ENCODE measurements at regions not wholly inside any gene's neighbourhood (a gene's known extent, or its start where the extent isn't known, plus 50 kb on each side); places are given as distances from the start of the nearest gene placed in this dataset.

GRCh38 chr4:93994175-93994994, 165.8 kb downstream of the ATOH1 start:
- no peaks in the 10 kb centered on the region for H3K27me3 ChIP-seq
- no peak for DNase-seq
- H3K4me3 ChIP-seq, result no peak overlapping the region
- TF ChIP-seq CTCF (IDR thresholded peaks at IDR 0.05) (no peak), POLR2A (IDR thresholded peaks at IDR 0.05) (no peak)
- H3K36me3 ChIP-seq, result no peaks in the 10 kb centered on the region
- H3K27ac ChIP-seq, result no peak overlapping the region
- H3K4me1 ChIP-seq, result no peaks in the 10 kb centered on the region
- H3K9me3 ChIP-seq, result no peaks in the 10 kb centered on the region

- no peak for TF ChIP-seq CTCF (IDR thresholded peaks at IDR 0.05)
- TF ChIP-seq POLR2A (IDR thresholded peaks at IDR 0.05), result no peak
- no peaks in the 10 kb centered on the region for H3K4me1 ChIP-seq
- no peak for DNase-seq
Measured at GRCh38 chr4:93996895-93997294, 168.3 kb downstream of the ATOH1 start.

GRCh38 chr4:94000559-94000958, 172.0 kb downstream of the ATOH1 start:
- Histone ChIP-seq H3K4me3 (no peak overlapping the region), H3K36me3 (no peaks in the 10 kb centered on the region), H3K27me3 (no peaks in the 10 kb centered on the region), H3K9me3 (no peaks in the 10 kb centered on the region), H3K4me1 (no peaks in the 10 kb centered on the region), H3K27ac (no peak overlapping the region)
- TF ChIP-seq CTCF (IDR thresholded peaks at IDR 0.05), result no peak
- TF ChIP-seq POLR2A (IDR thresholded peaks at IDR 0.05), result no peak
- DNase-seq, result no peak

More at GRCh38 chr4:93996895-93997294, 168.3 kb downstream of the ATOH1 start:
- no peak overlapping the region for H3K4me3 ChIP-seq
- no peak overlapping the region for H3K27ac ChIP-seq
- H3K9me3 ChIP-seq, result no peaks in the 10 kb centered on the region
- H3K36me3 ChIP-seq, result no peaks in the 10 kb centered on the region
- H3K27me3 ChIP-seq, result no peaks in the 10 kb centered on the region

- H3K4me3 ChIP-seq, result no peak overlapping the region
- no peak for DNase-seq
- H3K36me3 ChIP-seq, result no peaks in the 10 kb centered on the region
- H3K4me1 ChIP-seq, result no peaks in the 10 kb centered on the region
- no peaks in the 10 kb centered on the region for H3K27me3 ChIP-seq
- H3K27ac ChIP-seq, result no peak overlapping the region
- H3K9me3 ChIP-seq, result no peaks in the 10 kb centered on the region
- TF ChIP-seq CTCF (IDR thresholded peaks at IDR 0.05), result no peak
- no peak for TF ChIP-seq POLR2A (IDR thresholded peaks at IDR 0.05)
Measured at GRCh38 chr4:94006932-94007331, 178.4 kb downstream of the ATOH1 start.

- Histone ChIP-seq H3K27me3 (no peaks in the 10 kb centered on the region), H3K4me1 (no peaks in the 10 kb centered on the region), H3K27ac (no peak overlapping the region), H3K9me3 (no peaks in the 10 kb centered on the region), H3K4me3 (no peak overlapping the region), H3K36me3 (no peaks in the 10 kb centered on the region)
- no peak for DNase-seq
- no peak for TF ChIP-seq POLR2A (IDR thresholded peaks at IDR 0.05)
- no peak for TF ChIP-seq CTCF (IDR thresholded peaks at IDR 0.05)
Measured at GRCh38 chr4:94011190-94011589, 182.6 kb downstream of the ATOH1 start.
